GM23338 (cell line): ENCODE measurements at regions not wholly inside any gene's neighbourhood (a gene's known extent, or its start where the extent isn't known, plus 50 kb on each side); places are given as distances from the start of the nearest gene placed in this dataset.

Experiments
- ATAC-seq: fragments of 200-7000 bp; cut with Tn5 transposase; 3 replicates; pipeline ENCODE4 v1.9.1; 2020
- DNase-seq: peaks from one replicate; pipeline ENCODE4 v3.0.0-alpha.2; 2015; ENCODE audit warnings: low spot score
- H2AFZ ChIP-seq: fragments of 200-600 bp; sonication (generic); 2 replicates; pipeline ENCODE4 v1.8.0; 2016; ENCODE audit warnings: antibody characterized with exemption, mild to moderate bottlenecking, moderate library complexity
- H3F3A ChIP-seq: fragments of 200-600 bp; sonication (generic); replicated peaks from 2 replicates; pipeline ENCODE4 v1.8.0; 2017; ENCODE audit warnings: antibody characterized with exemption, mixed run types, low read depth
- H3K27ac ChIP-seq: fragments of 200-600 bp; sonication (generic); 2 replicates; pipeline ENCODE4 v1.6.1; 2016; ENCODE audit warnings: low read depth
- H3K27me3 ChIP-seq: fragments of 200-600 bp; sonication (generic); 2 replicates; pipeline ENCODE4 v1.8.0; 2016; ENCODE audit warnings: mild to moderate bottlenecking, mixed run types, moderate library complexity; ENCODE audit not compliant: insufficient read depth
- H3K36me3 ChIP-seq: fragments of 200-600 bp; sonication (generic); 2 replicates; pipeline ENCODE4 v1.8.0; 2016; ENCODE audit warnings: mild to moderate bottlenecking; ENCODE audit not compliant: insufficient read depth
- H3K4me1 ChIP-seq: fragments of 200-600 bp; sonication (generic); 2 replicates; pipeline ENCODE4 v1.8.0; 2016; ENCODE audit warnings: mild to moderate bottlenecking, moderate library complexity; ENCODE audit not compliant: insufficient read depth
- H3K4me2 ChIP-seq: fragments of 200-600 bp; sonication (generic); 2 replicates; pipeline ENCODE4 v1.7.1; 2017; ENCODE audit warnings: mixed run types
- H3K4me3 ChIP-seq: fragments of 200-600 bp; sonication (generic); 2 replicates; pipeline ENCODE4 v1.6.1; 2016; ENCODE audit warnings: mixed run types
- H3K79me2 ChIP-seq: fragments of 200-600 bp; sonication (generic); replicated peaks from 2 replicates; pipeline ENCODE4 v1.8.0; 2017; ENCODE audit warnings: mild to moderate bottlenecking; ENCODE audit not compliant: insufficient read depth
- H3K9me2 ChIP-seq: fragments of 200-600 bp; sonication (generic); 2 replicates; pipeline ENCODE4 v1.8.0; 2017; ENCODE audit not compliant: insufficient read depth
- H4K20me1 ChIP-seq: fragments of 200-600 bp; sonication (generic); replicated peaks from 2 replicates; pipeline ENCODE4 v1.8.0; 2017; ENCODE audit warnings: mild to moderate bottlenecking; ENCODE audit not compliant: insufficient read depth
- H3K27ac Mint-ChIP-seq: 2 replicates; pipeline ENCODE4 v1.8.0; 2020; ENCODE audit warnings: inconsistent platforms, mild to moderate bottlenecking, moderate library complexity, mixed read lengths
- H3K27me3 Mint-ChIP-seq: 3 replicates; pipeline ENCODE4 v1.8.0; 2022; ENCODE audit warnings: low read depth, mild to moderate bottlenecking, moderate library complexity, mixed read lengths, inconsistent platforms; ENCODE audit not compliant: insufficient read depth, poor library complexity
- H3K36me3 Mint-ChIP-seq: 3 replicates; pipeline ENCODE4 v1.8.0; 2021; ENCODE audit warnings: low read depth, mild to moderate bottlenecking, inconsistent platforms, moderate library complexity, mixed read lengths
- H3K4me1 Mint-ChIP-seq: 3 replicates; pipeline ENCODE4 v1.8.0; 2020; ENCODE audit warnings: mild to moderate bottlenecking, inconsistent platforms, mixed read lengths
- H3K4me3 Mint-ChIP-seq: 3 replicates; pipeline ENCODE4 v1.8.0; 2021; ENCODE audit warnings: moderate library complexity, mild to moderate bottlenecking, inconsistent platforms, mixed read lengths
- H3K9me3 Mint-ChIP-seq: 3 replicates; pipeline ENCODE4 v1.8.0; 2020; ENCODE audit warnings: moderate library complexity, mild to moderate bottlenecking, inconsistent platforms, mixed read lengths
- CREB1 ChIP-seq: fragments of 250-450 bp; sonication (Bioruptor Pico); IDR thresholded peaks from 2 replicates; pipeline ENCODE4 v1.5.0; 2020; ENCODE audit warnings: low read depth, mild to moderate bottlenecking, moderate library complexity
- CTCF ChIP-seq, 2 experiments: fragments of 200-600 bp in 1 of 2; sonication (generic) in 1 of 2; conservative IDR thresholded peaks; 2 replicates each; pipeline versions ENCODE4 v1.5.1 to v1.6.1; 2016 to 2017; ENCODE audit warnings: antibody characterized with exemption in 2 of 2, low read depth in 2 of 2, mild to moderate bottlenecking in 2 of 2, moderate library complexity in 1 of 2
- ETS1 ChIP-seq: IDR thresholded peaks from 2 replicates; pipeline ENCODE4 v1.6.1; 2016; ENCODE audit warnings: antibody characterized with exemption
- EZH2 ChIP-seq: fragments of 200-600 bp; sonication (generic); IDR thresholded peaks from one replicate; pipeline ENCODE4 v1.8.0; 2017; ENCODE audit warnings: antibody characterized with exemption, mild to moderate bottlenecking, low read depth; ENCODE audit not compliant: unreplicated experiment
- EZH2phosphoT487 ChIP-seq: fragments of 200-600 bp; sonication (generic); IDR thresholded peaks from one replicate; pipeline ENCODE4 v1.8.1; 2018; ENCODE audit warnings: antibody characterized with exemption; ENCODE audit not compliant: unreplicated experiment
- JUNB ChIP-seq: IDR thresholded peaks from one replicate; pipeline ENCODE4 v1.6.1; 2016; ENCODE audit warnings: antibody characterized with exemption; ENCODE audit not compliant: unreplicated experiment
- NANOG ChIP-seq: IDR thresholded peaks from 2 replicates; pipeline ENCODE4 v1.6.1; 2016; ENCODE audit warnings: antibody characterized with exemption, borderline replicate concordance
- POLR2AphosphoS5 ChIP-seq: IDR thresholded peaks from 2 replicates; pipeline ENCODE4 v1.6.1; 2016; ENCODE audit warnings: antibody characterized with exemption, low read depth
- REST ChIP-seq: IDR thresholded peaks from one replicate; pipeline ENCODE4 v1.6.1; 2018; ENCODE audit warnings: antibody characterized with exemption; ENCODE audit not compliant: unreplicated experiment
- STAT1 ChIP-seq: IDR thresholded peaks from one replicate; pipeline ENCODE4 v1.6.1; 2016; ENCODE audit warnings: antibody characterized with exemption; ENCODE audit not compliant: unreplicated experiment
- ZNF114 ChIP-seq: fragments of 250-450 bp; sonication (Bioruptor Pico); IDR thresholded peaks from 2 replicates; pipeline ENCODE4 v1.5.0; 2020; ENCODE audit warnings: mild to moderate bottlenecking, moderate library complexity
- ZNF331 ChIP-seq: fragments of 250-450 bp; sonication (Bioruptor Pico); IDR thresholded peaks from 2 replicates; pipeline ENCODE4 v1.5.0; 2020; ENCODE audit warnings: low read depth, mild to moderate bottlenecking, moderate library complexity
- ZNF462 ChIP-seq: fragments of 250-450 bp; sonication (Bioruptor Pico); IDR thresholded peaks from 2 replicates; pipeline ENCODE4 v1.5.0; 2020; ENCODE audit warnings: mild to moderate bottlenecking, moderate library complexity

GRCh38 chr6:11413728-11414127, 123.8 kb upstream of the TMEM170B start:
- H3K79me2 ChIP-seq, result no peaks in the 10 kb centered on the region
- no peaks in the 10 kb centered on the region for H3K27me3 ChIP-seq
- no peak overlapping the region for H3K4me2 ChIP-seq
- no peaks in the 10 kb centered on the region for H4K20me1 ChIP-seq
- H3F3A ChIP-seq, result no peaks in the 10 kb centered on the region
- TF ChIP-seq STAT1 (no peak), NANOG (no peak), REST (no peak), JUNB (no peak), ZNF331 (CRISPR knock-in tag) (no peak), EZH2phosphoT487 (no peak), EZH2 (no peak), POLR2AphosphoS5 (no peak), ZNF462 (no peak), ETS1 (no peak), CREB1 (no peak), CTCF (conservative IDR thresholded peaks at IDR 0.05; ENCODE audit: low read depth in 2 of 2) (no peak), ZNF114 (CRISPR knock-in tag) (no peak)
- no peak for DNase-seq
- peaks cover 7% of the 10 kb centered on the region for H3K36me3 Mint-ChIP-seq
- no peak overlapping the region for H2AFZ ChIP-seq
- no peak for ATAC-seq
- no peak overlapping the region for H3K4me3 ChIP-seq
- H3K36me3 ChIP-seq, result no peaks in the 10 kb centered on the region
- H3K27me3 Mint-ChIP-seq, result peaks cover 1% of the 10 kb centered on the region
- H3K9me2 ChIP-seq, result no peaks in the 10 kb centered on the region
- H3K27ac Mint-ChIP-seq, result no peak overlapping the region
- no peaks in the 10 kb centered on the region for H3K4me1 ChIP-seq
- no peaks in the 10 kb centered on the region for H3K4me1 Mint-ChIP-seq
- peaks cover 12% of the 10 kb centered on the region; the same call in 2 of the 3 replicates for H3K9me3 Mint-ChIP-seq
- no peak overlapping the region for H3K4me3 Mint-ChIP-seq
- H3K27ac ChIP-seq, result no peak overlapping the region
